MCF 10A (cell line): ENCODE measurements at regions not wholly inside any gene's neighbourhood (a gene's known extent, or its start where the extent isn't known, plus 50 kb on each side); places are given as distances from the start of the nearest gene placed in this dataset.
A peak's percentile ranks its signal among the peaks of the same experiment; 100 is the strongest.

Experiments used
- BruUV-seq: library from RNA; stranded (reverse); fragments of 400-500 nt; replicated peaks from 2 replicates; lab custom pipeline; 2021; lab: Mats Ljungman, UMichigan
- CTCF ChIA-PET: fragments of 300-600 bp; sonication (Branson Sonifier 250); formaldehyde crosslinking; extraction: SDS; loops from one replicate; lab custom pipeline; 2021; ENCODE audit warnings: antibody characterized with exemption, inconsistent platforms; lab: Yijun Ruan, JAX
- POLR2A ChIA-PET: fragments of 300-600, 350-650 bp; sonication (Branson Sonifier 250); formaldehyde crosslinking; extraction: SDS; loops from one replicate; lab custom pipeline; 2020; ENCODE audit warnings: antibody characterized with exemption, inconsistent platforms; lab: Yijun Ruan, JAX
- DNase-seq: peaks from one replicate; pipeline ENCODE4 v3.0.0-alpha.2; 2018; ENCODE audit not compliant: unreplicated experiment
- H3K27ac Mint-ChIP-seq: one replicate; pipeline ENCODE4 v1.8.0; 2022; ENCODE audit warnings: mild to moderate bottlenecking, low read depth, mixed read lengths; ENCODE audit not compliant: unreplicated experiment
- H3K27me3 Mint-ChIP-seq: one replicate; pipeline ENCODE4 v1.8.0; 2022; ENCODE audit warnings: mixed read lengths; ENCODE audit not compliant: insufficient read depth, unreplicated experiment
- H3K36me3 Mint-ChIP-seq: one replicate; pipeline ENCODE4 v1.8.0; 2022; ENCODE audit warnings: mild to moderate bottlenecking, moderate library complexity, mixed read lengths; ENCODE audit not compliant: insufficient read depth, unreplicated experiment
- H3K4me1 Mint-ChIP-seq: one replicate; pipeline ENCODE4 v1.8.0; 2022; ENCODE audit warnings: mixed read lengths; ENCODE audit not compliant: insufficient read depth, unreplicated experiment
- H3K4me3 Mint-ChIP-seq: one replicate; pipeline ENCODE4 v1.8.0; 2022; ENCODE audit warnings: mild to moderate bottlenecking, moderate library complexity, mixed read lengths; ENCODE audit not compliant: unreplicated experiment
- H3K9me3 Mint-ChIP-seq: one replicate; pipeline ENCODE4 v1.8.0; 2022; ENCODE audit warnings: mixed read lengths; ENCODE audit not compliant: unreplicated experiment
- CTCF ChIP-seq: fragments of 200-600 bp; IDR thresholded peaks from one replicate; pipeline ENCODE4 v1.8.0; 2022; ENCODE audit warnings: antibody characterized with exemption, mild to moderate bottlenecking; ENCODE audit not compliant: unreplicated experiment
- intact Hi-C: fragments of 100-400 bp; cut with micrococcal nuclease; formaldehyde crosslinking; loops from 2 replicates; pipeline ENCODE4 v1.14.1; 2022

GRCh38 chr3:31307131-31307785, 225.5 kb upstream of the STT3B start:
- Mint-ChIP-seq H3K9me3 (no peaks in the 10 kb centered on the region), H3K27ac (no peak overlapping the region)
- CTCF ChIA-PET, result interaction anchor here (0.6 to 1.2 kb wide), 2 partner anchors 13 to 23 kb away, joined by 3 read pairs; no protein-coding TSS in a partner anchor

GRCh38 chr3:31311559-31311958, 221.2 kb upstream of the STT3B start:
- no peak overlapping the region for H3K4me3 Mint-ChIP-seq
- no TSS peak for BruUV-seq
- H3K4me1 Mint-ChIP-seq, result no peaks in the 10 kb centered on the region
- CTCF ChIA-PET, result no interaction called here
- intact Hi-C loops, result no loop called here
- H3K27me3 Mint-ChIP-seq, result no peaks in the 10 kb centered on the region
- H3K36me3 Mint-ChIP-seq, result no peaks in the 10 kb centered on the region
- no peak for TF ChIP-seq CTCF
- POLR2A ChIA-PET, result no interaction called here
- no peak overlapping the region for H3K27ac Mint-ChIP-seq
- no peak for DNase-seq
- H3K9me3 Mint-ChIP-seq, result no peaks in the 10 kb centered on the region

More at GRCh38 chr3:31307131-31307785, 225.5 kb upstream of the STT3B start:
- POLR2A ChIA-PET, result no interaction called here
- TF ChIP-seq CTCF, result no peak
- BruUV-seq, result no TSS peak
- Mint-ChIP-seq H3K36me3 (no peaks in the 10 kb centered on the region), H3K4me3 (no peak overlapping the region), H3K27me3 (no peaks in the 10 kb centered on the region), H3K4me1 (no peaks in the 10 kb centered on the region)
- DNase-seq, result no peak
- intact Hi-C loops, result no loop called here

GRCh38 chr3:31312400-31312799, 220.3 kb upstream of the STT3B start:
- Mint-ChIP-seq H3K27ac (no peak overlapping the region), H3K4me1 (no peaks in the 10 kb centered on the region), H3K9me3 (no peaks in the 10 kb centered on the region), H3K36me3 (no peaks in the 10 kb centered on the region), H3K4me3 (no peak overlapping the region), H3K27me3 (no peaks in the 10 kb centered on the region)
- BruUV-seq, result no TSS peak
- ChIA-PET POLR2A (no interaction called here), CTCF (no interaction called here)
- no peak for TF ChIP-seq CTCF
- DNase-seq, result peak; percentile 7
- intact Hi-C loops, result no loop called here

GRCh38 chr3:31314258-31314657, 218.5 kb upstream of the STT3B start:
- no TSS peak for BruUV-seq

More at GRCh38 chr3:31314258-31314657, 218.5 kb upstream of the STT3B start:
- Mint-ChIP-seq H3K9me3 (no peaks in the 10 kb centered on the region), H3K4me3 (no peak overlapping the region), H3K27me3 (peaks cover 5% of the 10 kb centered on the region), H3K4me1 (no peaks in the 10 kb centered on the region), H3K36me3 (no peaks in the 10 kb centered on the region), H3K27ac (no peak overlapping the region)
- CTCF ChIA-PET, result no interaction called here
- DNase-seq, result no peak
- POLR2A ChIA-PET, result interaction anchor here (0.6 kb wide), 1 partner anchor 44 kb away, joined by 3 read pairs; no protein-coding TSS in a partner anchor
- TF ChIP-seq CTCF, result no peak
- intact Hi-C loops, result no loop called here
